NCI-H2081 (cell line): ENCODE measurements at regions not wholly inside any gene's neighbourhood (a gene's known extent, or its start where the extent isn't known, plus 50 kb on each side); places are given as distances from the start of the nearest gene placed in this dataset.
A peak's percentile ranks its signal among the peaks of the same experiment; 100 is the strongest.

Source experiments
- DNase-seq, 2 experiments: peaks; one replicate each; lab custom pipeline; 2025; lab: John Stamatoyannopoulos, UW

- no peak for DNase-seq
Observed at GRCh38 chr4:147054228-147054872, 108.7 kb upstream of the TTC29 start.

DNA sequence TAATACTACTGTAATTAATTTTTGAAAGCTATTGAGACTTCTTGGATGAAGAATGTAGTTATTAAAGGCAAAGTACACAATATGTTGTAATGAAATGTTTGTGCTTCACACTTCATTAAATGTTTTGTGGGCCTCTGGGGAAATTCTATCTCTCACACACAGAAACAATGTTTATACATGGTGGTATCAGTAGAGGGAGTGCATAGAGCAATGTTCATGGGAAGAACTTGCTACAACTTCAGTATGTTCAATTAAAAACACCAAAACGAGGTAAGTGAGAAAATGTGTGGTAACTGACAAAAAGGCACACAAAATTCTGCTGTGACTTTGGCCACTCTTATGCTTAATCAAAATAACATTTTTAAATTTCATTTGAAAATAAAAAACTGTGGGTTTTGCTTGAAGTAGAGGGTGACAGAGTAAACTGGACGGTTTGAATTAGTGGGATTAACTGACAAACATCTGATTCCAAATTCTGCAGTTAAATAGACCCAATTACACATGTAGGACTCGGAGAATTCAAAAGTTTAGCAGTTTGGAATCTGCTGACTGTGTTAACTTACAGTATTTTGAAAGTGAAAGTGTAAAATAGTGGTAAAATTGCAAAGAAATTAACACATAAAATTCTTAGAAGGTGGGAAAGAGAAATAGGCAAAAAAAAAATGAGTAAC, 111.4 kb upstream of the TTC29 start:
- no peak for DNase-seq

DNA sequence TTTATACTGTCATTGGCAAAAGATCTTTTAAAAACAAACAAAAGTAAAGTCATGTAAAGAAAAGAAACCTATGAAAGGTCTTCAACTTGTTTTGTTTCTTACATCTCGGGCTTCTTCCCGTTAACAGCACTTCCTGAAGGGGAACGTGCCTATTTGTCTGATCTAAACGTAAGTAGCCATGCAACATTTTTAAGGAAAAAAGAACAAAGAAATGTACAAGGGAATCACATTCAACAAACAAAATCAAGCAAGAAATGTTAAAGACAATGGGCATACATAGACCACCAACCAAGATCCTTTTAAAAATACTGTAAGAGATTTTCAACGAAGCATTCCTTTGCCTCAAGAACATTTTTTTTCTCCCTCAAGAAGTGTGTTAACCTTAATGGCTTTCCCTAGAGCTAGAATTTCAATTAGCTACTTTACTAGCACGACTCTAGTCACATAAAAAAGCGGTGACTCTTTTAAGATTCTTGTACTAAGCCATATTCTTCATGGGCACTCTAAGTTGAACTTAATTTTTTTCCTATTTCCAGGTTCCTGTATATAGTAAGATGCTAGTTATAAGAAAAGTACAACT, 112.0 kb upstream of the TTC29 start:
- DNase-seq: no peak

DNA sequence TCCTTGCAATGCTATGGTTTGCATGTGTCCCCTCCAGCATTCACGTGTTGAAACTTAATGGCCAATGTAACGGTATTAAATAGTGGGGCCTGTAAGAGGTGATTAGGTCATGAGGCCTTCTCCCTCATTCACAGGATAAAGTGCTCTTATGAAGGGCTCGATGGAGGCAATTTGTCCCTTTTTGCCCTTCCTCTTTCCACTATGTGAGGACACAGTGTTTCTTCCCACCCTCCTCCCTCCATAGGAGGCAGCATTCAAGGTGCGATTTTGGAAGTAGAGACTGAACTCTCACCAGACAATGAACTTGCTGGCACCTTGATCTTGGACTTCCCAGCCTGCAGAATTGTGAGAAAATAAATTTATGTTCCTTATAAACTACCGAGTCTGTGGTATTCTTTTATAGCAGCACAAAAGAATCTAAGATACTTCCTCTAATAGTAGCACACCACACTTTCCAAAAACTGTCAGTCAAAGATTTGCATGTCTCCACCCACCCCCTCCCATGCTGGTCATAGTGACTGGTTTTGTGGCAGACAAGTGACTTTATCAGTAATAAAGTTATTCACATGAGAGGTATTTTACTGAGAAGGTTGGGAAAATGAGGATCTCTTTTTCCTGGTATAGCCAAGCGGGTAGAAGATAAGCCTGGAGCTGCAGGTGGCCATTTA, 113.5 kb upstream of the TTC29 start:
- no peak for DNase-seq

- no peak for DNase-seq
Observed at GRCh38 chr4:147060151-147060931, 114.7 kb upstream of the TTC29 start.

GRCh38 chr4:147064856-147065255, 119.2 kb upstream of the TTC29 start:
- no peak for DNase-seq

GRCh38 chr4:147068564-147068963, 122.9 kb upstream of the TTC29 start:
- no peak for DNase-seq

- DNase-seq: no peak
Observed at GRCh38 chr4:147071209-147071740, 125.6 kb upstream of the TTC29 start.

DNA sequence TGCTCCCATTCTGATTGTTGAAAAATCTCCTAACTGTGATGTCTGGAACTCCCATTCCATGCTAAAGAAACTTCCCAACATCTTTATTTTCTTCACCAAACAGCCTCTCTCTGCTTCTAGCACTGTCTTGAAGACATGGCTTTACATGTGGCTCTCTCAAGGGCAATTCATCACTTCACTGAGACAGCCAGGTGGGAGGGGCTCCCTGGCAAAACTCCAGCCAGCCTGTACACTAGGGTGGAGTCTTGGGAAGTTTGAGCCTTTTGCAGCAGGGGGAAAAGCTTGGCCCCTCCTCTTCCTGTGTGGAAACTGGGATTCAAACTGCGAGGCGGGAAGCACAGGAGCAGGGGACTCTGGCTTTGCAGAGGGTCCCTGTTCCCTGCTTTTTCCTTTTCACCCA, 130.5 kb upstream of the TTC29 start:
- DNase-seq: no peak

GRCh38 chr4:147076728-147077127, 131.1 kb upstream of the TTC29 start:
- DNase-seq: no peak

DNA sequence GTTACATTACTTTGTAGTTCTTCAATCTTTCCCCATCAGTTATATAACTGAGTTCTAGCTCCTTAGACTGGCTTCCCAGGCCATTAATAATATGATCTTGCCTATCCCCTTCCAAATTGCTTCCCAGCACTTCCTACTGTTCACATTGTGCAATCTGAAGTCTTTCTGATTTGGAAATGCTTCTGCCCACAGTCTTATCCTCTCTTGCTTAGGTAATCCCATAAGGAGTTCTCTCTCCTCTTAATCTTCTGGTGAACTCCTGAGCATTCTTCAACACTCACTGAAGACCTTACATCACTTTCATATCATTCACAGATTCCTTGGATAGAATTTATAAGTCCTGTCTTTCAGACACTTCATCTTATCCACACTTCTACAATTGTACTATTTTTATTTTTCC, 132.7 kb upstream of the TTC29 start:
- DNase-seq: no peak

- peak in 1 of 2 experiments; percentile 53 for DNase-seq
Observed at GRCh38 chr4:147078875-147079658, 133.4 kb upstream of the TTC29 start.

- no peak for DNase-seq
Observed at GRCh38 chr4:147084861-147085260, 139.2 kb upstream of the TTC29 start.

GRCh38 chr4:147085781-147086180, 140.1 kb upstream of the TTC29 start:
- DNase-seq: no peak

DNA sequence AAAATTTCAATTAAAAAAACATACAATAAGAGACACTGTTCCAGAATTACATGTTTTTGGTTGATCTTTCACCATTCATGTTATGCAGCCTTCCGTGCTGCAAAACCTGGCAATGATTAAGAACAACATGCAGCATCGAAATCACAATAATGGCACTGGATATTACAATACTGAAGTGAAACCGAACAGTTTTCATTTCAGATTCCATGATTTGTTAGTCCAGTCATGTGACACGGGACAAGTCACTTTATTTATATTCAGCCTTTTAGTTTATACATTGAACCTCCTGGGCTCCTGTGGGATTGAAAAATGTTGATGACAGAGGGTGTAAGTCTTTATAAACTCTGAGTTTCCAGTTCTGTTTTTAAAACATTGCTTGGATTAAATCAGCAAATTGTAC, 142.5 kb upstream of the TTC29 start:
- DNase-seq: no peak

DNA sequence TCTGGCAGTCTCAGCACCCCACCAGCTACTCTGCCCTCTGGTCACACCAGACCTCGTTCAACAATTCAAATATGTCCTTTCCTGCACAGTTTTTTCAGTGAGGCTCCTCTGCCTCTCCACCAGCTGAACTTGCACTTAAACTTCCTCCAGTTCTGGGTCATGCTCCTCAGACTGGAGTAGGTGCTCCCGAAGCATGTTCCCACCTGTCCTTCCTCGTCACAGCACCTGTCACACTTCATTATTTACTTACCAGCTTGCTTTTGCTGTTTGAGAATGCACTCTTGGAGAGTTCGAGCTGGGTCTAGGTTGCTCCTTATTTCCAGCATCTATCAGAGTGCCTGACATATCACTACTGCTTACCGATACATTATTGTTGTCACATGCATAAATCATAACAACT, 144.8 kb upstream of the TTC29 start:
- DNase-seq: no peak

DNA sequence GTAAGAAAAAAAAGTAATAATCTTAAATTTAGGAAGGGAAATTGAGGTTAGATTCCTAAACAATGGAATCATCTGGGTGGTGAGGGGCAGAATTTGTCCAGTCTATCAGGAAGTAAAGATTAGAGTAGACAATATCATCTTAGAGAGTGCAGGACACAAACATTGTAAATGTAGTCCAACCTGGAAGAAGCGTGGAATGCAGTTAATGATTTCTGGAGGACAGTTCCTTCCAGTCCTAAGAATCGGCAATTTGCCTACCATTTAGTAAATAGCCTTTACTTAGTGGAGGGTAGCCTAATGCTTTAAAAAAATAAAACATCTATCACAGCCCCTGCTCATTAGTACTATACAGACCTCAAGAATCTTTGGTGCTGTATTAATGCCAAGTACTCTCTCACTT, 147.5 kb upstream of the TTC29 start:
- no peak for DNase-seq

GRCh38 chr4:147094238-147094637, 148.6 kb upstream of the TTC29 start:
- DNase-seq: no peak

DNA sequence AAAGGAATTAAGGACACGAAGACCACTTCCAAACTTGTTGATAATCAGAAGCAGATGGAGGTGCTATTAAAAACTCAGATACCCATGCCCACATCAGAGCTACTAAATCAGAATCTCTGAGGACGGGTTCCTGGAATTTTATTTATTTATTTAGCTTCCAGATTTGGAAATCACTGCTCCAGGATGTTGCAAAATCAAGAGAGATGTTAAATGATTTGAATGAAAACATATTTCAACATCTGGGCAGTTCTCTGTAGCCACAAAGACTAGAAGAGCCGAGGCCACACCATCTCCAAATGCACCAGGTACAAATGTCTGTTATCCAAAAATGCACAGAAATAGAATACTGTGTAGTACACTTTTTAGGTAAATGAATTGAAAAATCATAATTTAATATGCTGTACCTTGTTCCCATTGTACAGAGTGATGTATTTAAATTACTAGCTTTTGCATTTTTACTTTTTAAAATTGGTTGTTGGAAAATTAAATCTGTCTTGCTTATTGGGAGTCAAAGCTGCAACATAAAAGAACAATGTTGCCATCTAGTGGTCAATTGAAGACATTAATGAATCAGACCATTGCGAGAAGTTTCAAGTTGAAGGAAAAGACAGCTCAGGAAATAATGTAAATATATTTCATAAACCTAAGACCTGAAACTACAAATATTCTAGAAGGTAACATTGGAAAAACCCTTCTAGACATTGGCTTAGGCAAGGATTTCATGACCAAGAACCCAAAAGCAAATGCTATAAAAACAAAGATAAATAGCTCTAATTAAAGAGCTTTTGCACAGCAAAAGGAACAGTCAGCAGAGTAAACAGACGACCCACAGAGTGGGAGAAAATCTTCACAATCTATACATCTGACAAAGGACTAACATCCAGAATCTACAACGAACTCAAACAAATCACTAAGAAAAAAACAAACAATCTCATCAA, 151.3 kb upstream of the TTC29 start:
- peak; percentile 42 to 50 for DNase-seq

- no peak for DNase-seq
Observed at GRCh38 chr4:147101678-147102077, 156.0 kb upstream of the TTC29 start.
